Cerebellar nuclear complex (tissue), 1 donor: ENCODE measurements at regions not wholly inside any gene's neighbourhood (a gene's known extent, or its start where the extent isn't known, plus 50 kb on each side); places are given as distances from the start of the nearest gene placed in this dataset.

ENCODE experiments used
- DNase-seq, 2 experiments: peaks; one replicate each; lab custom pipeline; 2025; lab: John Stamatoyannopoulos, UW

DNA sequence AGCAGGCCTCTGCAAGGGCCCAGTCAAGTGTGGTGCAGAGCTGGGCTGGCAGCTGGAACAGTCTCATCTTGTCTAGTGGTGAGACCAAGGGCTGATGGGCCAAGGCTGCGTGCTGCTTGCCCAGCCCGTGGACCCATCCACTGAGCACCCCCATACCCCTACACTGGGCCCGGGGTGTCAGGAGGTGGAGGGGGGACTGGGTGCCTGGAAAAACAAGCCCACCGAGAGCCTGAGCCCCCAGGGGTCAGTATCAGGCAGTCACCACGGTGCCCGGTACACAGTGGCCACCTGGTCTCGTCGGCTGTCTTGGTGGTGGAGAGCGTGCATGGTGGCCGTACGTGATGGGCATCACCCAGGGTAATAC lies 238.3 kb downstream of the SEC14L1 start:
- no peak for DNase-seq

DNA sequence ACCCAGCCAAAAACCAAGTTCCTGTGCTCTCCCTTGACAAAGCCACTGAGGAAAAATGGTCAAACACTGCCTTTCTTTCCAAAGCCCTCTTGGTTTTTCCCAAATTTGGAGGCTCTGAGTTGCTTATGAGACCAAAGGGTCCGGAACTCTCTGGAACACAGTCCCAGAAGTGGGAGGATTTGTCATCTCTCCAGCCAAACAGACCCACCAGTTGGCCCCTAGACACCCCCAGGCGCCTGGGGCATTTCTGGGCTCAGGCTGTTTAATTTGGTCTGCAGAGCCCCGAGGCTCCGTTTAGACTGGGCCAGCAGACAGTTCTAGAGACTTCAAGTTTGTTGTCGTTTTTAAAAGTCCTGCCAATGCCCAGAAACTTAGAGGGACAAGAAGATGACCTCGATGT lies 239.1 kb downstream of the SEC14L1 start:
- DNase-seq, result no peak

DNA sequence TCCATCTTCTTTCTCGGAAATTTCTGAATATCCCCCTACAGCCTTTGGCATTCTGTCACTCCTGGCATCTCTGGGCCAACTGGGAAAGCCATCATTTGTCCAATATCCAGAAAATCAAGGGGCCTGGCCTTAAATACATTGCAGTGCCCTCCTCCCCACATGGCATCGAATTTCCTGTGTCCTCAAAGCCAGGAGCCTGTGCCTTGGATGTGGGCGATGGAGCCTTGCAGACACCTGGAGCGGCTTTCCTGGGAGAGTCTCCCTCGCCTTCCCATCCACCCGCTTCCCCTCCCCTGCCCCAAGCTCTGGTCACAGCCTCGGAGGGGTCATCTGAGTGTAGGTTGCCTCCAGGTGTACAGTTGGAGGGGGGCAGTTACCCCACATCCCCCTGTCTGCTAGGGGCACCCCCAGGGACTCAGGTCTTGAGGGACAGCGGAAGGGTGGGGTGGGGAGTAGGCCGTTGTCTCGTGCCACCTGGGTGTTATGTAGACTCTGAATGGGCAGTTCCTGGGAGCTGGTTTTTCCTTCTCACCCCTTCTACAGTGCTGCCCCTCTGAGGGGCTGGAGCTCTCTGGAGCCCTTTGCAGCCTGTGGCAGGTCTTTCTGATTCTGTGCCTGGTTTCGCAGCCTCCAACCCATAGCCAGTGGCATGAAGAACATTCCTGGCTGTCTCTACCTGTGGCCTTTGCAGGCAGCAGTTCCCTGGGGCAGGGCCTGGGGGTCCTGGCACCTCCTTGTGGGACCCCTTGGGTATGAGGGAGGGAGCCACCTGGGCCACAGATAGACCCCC lies 239.8 kb downstream of the SEC14L1 start:
- no peak for DNase-seq

DNA sequence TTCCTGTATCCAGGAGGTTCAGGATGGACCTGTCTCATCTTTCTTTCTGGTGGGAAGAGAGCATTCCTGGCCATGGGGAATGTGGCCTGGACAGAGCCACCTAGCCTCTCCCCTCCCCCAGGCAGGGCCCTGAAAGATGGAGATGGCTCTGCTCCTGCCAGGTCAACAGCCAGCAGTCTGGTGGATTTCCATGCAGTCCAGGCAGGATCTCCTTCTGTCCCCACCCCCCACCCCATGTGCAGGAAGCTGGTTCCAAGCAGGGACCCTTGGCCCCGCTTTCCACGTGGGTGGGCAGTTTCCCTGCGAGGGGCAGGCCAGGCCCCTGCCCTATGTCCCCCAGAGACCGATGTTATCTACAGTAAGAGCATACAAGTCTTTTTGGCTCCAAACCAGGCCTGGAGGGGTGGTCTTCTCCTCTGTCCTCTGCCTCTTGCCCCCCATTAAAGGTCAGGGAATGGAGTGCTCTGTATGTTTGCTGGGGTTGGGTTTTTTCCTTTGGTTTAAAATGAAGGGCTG lies 240.5 kb downstream of the SEC14L1 start:
- no peak for DNase-seq

DNA sequence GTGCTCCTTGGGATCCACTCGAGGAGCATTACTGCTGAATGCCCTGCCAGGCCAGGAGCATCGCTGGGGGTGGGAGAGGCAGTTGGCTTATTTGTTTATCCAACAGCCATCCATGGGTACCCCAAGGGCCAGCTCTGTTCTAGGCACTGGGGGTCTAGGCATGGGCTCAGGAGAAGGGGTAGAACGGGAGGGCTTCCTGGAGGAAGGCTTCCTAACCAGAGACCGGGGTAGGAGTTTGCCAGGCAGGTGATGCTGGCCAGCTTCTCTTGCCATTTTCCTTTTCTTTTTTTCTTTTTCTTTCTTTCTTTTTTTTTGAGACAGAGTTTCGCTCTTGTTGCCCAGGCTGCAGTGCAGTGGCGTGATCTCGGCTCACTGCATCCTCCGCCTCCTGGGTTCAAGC lies 241.0 kb downstream of the SEC14L1 start:
- DNase-seq, result no peak

DNA sequence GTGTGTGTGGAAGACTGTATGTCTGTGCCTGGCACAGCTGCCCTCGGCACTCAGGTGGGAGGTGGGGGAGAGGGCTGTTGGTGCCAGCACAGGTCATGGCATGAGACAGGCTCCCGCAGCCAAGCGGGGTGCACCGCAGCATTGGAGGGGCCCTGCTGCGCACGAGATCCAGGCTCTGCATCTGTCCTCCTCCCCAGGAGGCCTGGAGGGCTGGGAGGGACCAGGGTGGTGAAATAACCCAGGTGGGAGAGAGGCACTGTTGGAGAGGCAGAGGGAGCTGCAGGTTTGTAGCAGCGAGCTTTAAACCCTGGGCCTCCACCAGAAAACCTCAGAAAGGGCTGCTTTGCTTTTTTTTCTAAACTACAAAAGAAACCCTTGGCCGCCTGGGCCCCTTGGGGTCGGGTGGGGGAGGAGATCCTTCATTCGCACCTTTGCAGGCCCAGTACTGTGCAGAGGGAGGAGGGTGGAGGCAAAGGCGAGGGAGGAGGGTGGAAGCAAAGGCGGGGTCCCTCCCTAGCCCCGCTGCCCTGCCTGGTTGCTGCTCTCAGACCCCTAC lies 241.7 kb downstream of the SEC14L1 start:
- no peak for DNase-seq

DNA sequence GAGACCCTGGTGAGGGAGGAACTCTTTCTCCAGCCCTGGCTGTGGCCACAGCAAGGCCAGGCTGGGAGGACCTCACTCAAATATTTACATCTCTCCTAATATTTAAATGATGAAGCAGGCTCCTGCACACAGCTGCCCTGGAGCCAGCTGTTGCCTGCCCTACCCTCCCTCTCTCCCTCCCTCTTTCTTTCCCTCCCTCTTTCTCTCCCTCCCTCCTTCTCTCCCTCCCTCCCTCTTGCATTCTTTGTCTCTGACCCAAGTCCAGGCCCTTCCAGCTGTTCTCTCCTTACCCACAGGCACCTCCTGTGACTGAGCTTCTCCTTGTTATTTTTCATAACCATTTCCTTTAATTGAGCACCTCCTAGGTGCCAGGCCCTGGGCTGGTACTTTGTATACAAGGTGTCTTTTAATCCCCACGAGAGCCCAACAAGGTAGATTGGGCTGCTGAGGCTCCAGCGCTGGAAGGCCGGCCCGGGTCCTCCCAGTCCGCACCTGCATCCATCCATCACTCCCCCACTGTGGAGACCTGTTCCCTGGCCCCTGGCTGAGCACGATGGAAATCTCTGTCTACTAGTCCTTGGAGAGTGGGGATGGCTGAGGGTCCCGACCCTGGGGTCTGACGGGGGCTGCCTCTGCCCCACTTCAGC lies 242.3 kb downstream of the SEC14L1 start:
- no peak for DNase-seq

DNA sequence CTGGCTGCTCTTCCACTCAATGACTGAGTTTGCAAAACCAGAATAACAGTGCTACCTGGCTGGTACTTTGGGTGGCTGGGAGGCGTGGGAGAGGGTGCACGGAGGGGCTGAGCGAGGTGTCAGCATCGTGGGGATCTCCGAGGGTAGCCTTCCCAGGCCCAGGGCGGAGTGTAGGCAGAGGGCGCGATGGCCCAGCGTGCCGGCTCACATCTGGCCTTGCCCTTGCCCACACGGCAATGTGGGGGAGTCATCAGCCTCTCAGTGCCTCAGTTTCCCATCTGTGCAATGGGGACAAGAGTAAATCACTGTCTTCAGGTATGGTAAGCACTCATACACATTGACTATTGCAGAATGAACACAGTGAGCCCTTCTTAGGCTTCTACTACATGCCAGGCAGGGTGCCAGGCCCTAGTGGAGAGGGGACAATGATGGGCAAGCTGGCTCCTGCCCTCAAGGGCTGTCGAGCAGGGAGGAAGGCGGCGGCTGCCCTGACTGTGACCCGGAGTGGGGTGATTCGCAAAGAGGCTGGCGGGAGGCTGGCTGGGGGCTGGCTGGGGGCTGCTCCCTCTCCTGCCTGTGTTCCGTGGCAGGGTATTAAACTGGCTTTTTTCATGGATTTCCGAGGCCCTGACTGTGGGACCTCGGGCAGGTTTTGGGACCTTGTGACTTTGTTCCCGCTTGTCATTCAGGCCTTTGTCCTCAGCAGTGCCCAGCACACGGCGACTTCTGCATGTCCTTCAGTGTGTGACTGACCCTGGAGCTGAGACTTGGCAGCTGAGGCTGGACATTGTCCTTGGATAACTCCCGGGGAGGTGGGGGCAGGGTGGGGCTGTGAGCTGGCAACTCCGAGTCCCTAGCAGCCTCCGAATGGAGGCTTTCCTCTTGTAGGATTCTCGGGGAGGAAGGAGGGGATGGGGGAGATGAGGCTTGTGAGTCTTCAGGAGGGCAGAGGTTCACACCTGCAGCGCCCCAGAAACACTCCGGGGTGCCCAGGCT lies 243.1 kb downstream of the SEC14L1 start:
- no peak for DNase-seq

DNA sequence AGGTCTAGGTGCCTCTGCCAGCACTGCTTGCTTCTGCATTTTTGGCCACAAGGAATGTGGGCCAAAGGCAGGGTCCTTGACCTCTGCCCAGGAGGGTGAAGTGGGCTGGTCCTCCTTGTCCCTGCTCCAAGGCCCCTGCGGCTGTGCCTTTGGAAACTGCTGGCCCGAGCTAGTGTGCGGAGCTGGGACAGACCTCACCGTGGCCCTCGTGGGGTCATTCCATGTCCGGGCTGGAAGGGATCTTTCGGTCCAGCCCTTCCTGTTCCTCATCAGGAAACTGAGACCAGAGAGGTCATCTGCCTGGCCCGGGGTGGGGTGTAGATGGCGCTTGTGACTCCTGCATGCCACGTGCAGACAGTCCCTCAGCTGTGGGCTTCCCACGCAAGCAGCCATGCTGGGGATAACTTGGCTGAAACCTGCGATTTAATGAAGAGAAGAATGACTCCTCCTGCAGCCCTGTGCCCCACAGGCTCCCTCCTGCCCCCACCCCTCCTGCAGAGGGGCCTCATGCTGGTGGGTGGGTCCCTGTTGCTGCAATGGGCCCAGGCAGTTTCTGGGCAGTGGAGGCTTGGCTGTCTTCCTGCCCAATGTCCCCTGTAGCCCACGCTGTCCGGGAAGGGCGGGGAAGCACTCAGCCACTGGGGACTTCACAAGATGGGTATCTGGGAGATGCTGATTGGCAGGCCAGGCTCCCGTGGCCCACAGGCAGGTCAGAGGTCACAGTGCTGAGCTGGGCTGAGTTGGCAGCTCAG lies 245.2 kb downstream of the SEC14L1 start:
- no peak for DNase-seq

DNA sequence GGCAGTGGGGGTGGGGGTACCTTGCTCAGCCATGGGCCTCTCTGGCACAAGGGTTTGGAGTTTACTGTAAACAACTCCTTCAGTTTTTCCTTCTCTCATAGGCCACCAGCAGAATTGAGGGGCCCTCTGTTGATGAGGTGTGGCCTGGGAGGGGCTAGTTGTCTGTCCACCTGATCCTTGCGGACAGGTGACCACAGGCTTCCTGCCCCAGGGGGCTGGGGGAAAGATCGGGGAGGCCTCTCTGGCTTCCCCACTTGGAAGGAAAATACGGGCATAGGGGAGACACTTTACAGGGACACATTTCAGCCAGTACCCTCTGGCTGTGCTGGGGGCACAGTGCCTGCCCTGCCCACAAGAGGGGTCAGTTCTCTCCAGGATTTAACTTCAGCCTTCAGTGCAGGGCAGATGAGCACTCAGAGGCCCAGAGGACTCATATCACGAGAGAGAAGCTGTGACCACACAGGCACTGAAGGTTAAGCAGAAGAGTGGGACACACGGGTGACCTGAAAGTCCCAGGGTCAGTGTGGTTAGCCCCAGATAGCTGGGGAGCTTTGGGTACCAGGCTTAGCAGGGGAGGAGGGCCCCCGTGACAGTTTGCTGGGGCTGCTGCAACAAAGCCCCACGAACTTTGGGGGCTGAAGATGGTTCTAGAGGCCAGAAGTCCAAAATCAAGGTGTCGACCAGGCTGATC lies 245.9 kb downstream of the SEC14L1 start:
- DNase-seq, result no peak

DNA sequence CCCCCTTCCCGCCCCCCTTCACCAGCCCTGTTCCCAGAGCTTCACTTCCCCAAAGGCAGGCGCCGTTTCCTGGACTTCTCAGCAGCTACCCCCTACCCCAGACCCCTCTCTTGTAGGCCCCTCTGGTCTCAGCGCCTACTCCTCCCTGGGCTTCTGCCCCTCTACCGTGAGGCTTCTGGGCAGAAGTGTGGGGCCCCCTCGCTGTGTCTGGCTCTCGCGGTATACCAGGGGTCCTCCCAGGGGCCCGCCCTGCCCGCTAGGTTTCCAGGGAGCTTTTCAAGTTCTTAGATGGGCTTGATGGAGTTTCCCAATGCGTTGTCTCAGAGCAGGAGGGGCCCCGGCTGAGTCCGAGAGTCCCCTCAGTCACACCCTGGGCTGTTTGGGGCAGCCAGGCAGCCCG lies 247.1 kb downstream of the SEC14L1 start:
- no peak for DNase-seq

DNA sequence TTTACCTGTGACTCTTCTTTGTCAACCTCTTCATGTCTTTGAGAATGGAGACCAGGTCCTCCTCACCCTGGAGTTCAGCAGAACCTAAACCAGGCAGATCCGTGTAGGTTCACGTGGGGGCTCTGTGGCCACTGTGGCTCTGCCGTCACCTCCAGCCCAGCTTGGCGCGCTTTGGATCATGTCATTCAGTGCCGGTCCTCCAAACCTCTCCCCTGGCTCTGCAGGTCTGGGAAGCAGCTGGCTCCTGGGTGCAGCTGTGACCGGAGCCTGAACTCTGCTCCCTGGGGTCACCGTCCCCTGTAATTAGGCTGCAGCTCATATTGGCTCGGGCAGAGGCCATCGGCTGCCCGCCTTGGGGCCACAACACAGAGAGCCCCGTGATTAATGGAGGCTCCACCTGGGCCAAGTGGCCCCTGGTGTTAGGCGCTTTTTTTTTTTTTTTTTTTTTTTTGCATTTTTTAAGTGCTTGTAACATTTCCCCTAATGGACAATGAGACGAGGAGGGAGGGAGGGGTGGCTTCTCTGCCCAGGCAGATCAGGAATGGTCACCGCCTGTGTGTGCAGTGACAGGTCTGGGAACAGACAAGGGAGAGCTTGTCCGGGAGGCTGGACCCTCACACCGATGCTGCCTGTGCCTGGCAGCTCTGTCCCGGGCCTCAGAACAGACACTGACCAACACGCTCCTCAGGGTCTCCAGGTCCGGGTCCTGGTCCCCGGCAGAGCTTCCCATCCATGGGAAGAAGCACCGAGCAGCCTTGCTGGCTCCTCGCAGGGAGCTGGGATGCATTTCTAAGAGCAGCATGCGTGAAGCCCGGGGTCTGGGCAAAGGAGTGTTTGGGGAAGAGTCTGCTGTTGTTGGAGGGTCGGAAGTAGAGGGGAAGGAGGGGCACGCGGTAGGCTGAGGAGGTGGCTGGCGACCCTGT lies 247.9 kb downstream of the SEC14L1 start:
- no peak for DNase-seq

DNA sequence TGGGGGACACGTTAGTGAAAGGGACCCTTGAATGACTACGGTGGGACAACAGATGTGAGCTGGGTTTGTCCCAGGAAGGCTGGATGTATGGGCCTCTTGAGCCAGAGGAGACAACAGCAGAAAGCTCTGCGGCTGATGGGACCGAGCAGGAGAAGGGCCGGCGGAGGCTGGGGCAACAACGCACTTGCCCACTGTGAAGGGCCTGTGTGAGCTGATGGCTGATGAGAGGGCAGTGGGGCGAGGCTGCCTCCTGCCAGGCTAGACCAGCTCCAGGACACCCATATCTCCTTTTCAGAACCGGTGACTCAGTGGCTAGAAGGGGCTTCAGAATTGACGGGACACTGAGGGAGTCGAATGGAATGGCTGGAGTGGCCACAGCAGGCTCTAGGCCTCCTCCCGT lies 250.1 kb downstream of the SEC14L1 start:
- no peak for DNase-seq

DNA sequence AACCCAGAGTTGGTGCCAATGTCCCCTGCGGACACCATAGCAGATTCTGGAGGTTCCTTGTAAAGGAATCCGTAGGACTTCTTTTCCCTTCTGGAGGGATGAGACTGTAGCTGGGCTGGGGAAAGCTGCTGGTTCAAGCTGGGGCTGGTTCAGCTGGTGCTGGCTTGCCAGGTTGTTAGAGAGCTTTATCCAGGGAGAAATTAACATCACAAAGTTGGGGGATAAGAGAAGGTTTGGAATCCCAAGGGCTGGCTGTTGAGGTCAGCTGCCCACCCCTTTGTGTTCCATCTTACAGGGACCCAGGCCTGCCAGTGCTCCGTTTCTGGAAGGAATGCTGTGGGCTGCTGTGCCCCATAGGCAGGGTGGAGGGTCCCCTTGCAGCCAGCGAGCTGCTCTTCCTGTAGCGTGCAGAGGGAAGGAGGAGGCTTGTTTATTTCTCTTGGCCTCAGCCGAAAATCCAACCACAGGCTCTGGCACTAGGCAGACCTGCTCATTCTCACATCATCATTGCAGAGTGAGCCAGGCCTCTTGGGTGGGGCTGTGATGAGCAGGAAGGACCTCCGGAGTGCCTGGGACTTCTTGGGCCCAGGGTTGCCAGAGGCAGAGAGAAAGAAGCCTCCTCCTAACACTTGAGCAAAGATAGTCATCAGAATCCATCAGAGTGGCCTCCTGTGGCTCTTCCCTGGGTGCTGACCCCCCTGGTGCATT lies 251.1 kb downstream of the SEC14L1 start:
- DNase-seq, result peak in 1 of 2 experiments; percentile 36

DNA sequence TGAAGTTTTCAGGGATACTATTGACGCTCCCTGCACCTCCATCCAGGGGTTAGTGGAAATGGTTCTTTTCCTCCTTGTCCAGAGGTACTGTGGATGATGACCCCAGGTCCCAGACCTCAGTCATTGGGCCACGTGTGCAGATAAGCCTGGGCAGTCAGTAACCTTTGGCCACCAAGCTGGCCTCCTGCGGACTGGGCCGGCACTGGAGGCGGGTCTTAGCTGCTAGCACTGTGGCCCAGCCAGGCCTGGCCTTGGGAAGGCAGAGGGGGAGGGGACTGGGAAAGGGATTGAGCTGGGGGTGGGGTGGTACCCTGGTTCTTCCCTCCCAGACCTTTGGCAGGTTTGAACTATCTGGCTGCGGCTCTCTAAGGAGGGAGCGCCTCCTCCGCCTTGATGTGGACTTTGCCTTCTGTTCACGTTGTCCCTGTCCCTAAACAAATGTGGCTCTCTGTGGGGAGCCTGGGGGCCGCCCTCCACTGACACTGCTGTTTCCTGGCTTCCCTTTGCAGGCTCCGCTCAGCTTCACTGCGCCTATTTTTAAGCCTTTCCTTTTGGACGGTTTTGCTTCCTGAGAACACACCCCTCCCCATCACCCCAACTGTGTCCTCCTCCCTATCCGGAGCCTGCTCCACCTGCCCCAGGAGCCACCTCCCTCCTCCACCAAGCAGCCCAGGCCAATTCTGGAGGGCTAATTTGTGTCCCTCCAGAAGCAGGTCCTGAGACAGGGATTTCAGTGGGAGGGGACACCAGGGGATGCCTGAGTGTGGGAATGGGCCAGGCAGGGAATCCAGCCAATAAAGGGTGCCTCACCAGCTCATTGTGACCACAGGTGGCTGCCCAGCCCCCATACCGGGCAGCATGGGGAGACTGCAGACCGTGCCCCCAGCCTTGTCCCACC lies 251.9 kb downstream of the SEC14L1 start:
- peak; percentile 88 to 92 for DNase-seq

DNA sequence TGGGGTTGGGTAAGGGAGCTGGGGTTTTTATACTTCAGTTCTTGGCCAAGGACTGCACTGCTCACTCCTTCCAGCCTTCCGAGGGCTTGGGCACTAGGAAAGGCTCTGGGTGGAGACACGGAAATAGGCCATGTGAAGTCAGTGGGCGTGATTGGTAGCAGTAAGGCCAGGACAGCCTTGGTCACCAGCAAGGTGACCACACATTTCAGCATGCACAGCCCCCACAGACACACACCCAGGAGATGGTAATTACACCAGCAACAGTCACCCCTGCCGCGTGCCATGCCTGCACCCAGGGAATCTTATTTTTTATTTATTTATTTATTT lies 252.5 kb downstream of the SEC14L1 start:
- DNase-seq, result no peak

DNA sequence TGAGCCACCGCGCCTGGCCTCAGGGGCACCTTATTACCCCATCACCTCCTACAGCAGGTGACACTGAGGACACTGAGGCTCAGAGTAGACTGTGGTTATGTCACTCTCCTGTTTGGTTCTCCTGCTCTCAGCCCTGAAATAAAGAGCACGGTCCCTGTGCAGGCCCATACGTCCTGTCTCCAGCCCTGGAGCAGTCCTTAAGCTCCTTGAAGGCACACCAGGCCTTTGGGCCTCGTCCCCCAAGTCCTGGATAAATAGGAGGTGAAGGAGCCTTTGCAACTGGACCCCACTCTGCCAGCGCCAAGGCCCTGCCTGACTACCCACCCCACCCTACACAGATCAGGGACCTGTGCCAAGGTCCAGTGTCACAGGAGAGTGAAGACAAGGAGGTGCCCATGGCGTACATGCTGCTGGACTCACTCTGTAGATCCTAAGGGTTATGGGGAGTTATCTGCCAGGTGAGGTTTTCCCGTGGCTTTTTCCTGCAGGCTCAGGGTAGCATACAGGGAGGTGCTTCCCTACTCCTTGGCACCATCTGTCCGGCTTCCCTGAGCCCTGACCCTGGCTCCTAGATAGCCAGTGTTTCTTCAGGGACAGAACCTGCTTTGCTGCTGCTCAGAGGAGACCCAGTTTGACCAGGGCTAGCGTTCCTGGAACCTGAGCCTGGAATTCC lies 253.2 kb downstream of the SEC14L1 start:
- no peak for DNase-seq
